ENCODE measurements at regions not wholly inside any gene's neighbourhood (a gene's known extent, or its start where the extent isn't known, plus 50 kb on each side); places are given as distances from the start of the nearest gene placed in this dataset.

- H2AFZ ChIP-seq (ENCODE audit: low read depth, low read length) = no peak overlapping the region
- no peak overlapping the region for H2BK12ac ChIP-seq (ENCODE audit: low read length in 2 of 2)
- no peaks in the 10 kb centered on the region for H3K4me1 ChIP-seq (ENCODE audit: control insufficient read depth, insufficient read depth, low read depth, low read length)
- H3K4ac ChIP-seq (ENCODE audit: low read depth in 1 of 2, low read length in 2 of 2) = no peak overlapping the region
- H3K23ac ChIP-seq (ENCODE audit: low read length in 2 of 2) = no peak overlapping the region
- H3K27me3 ChIP-seq (ENCODE audit: control insufficient read depth in 1 of 2, insufficient read depth in 1 of 2, low read length in 2 of 2) = peaks cover 0 to 32% of the 10 kb centered on the region in 2 experiments
- H3K36me3 ChIP-seq (ENCODE audit: control insufficient read depth in 1 of 2, insufficient read depth in 2 of 2, low read depth in 1 of 2, low read length in 2 of 2) = no peaks in the 10 kb centered on the region
- no peak overlapping the region for H4K8ac ChIP-seq (ENCODE audit: low read length)
- H2AK5ac ChIP-seq (ENCODE audit: low read length, severe bottlenecking) = no peak overlapping the region
- H3K27ac ChIP-seq (ENCODE audit: low read length, poor library complexity, severe bottlenecking) = no peak overlapping the region
- H2BK5ac ChIP-seq (ENCODE audit: low read depth, low read length, poor library complexity, severe bottlenecking) = no peak overlapping the region
- H3K4me2 ChIP-seq (ENCODE audit: low read length, poor library complexity, severe bottlenecking) = no peak overlapping the region
- H3K14ac ChIP-seq (ENCODE audit: low read length in 2 of 2) = no peak overlapping the region
- no peak overlapping the region for H3K9ac ChIP-seq (ENCODE audit: low read length)
- no peak overlapping the region for H3K18ac ChIP-seq (ENCODE audit: low read depth in 1 of 2, low read length in 2 of 2)
- no peak overlapping the region for H2BK15ac ChIP-seq (ENCODE audit: low read depth, poor library complexity, severe bottlenecking)
- WGBS = 78% methylated on average over 15 of the region's 16 CpGs
- no peaks in the 10 kb centered on the region for H3K9me3 ChIP-seq (ENCODE audit: control insufficient read depth, low read length)
- H4K91ac ChIP-seq (ENCODE audit: low read length) = no peak overlapping the region
- H3K79me1 ChIP-seq (replicated peaks; ENCODE audit: low read length, poor library complexity, severe bottlenecking) = no peaks in the 10 kb centered on the region
- DNase-seq = no peak
- no peak overlapping the region for H2BK120ac ChIP-seq (ENCODE audit: low read depth, low read length)
- no peak overlapping the region for H3K4me3 ChIP-seq (ENCODE audit: insufficient read depth in 1 of 2, low read depth in 1 of 2, low read length in 2 of 2)
These were observed 135.3 kb downstream of the CPZ start for GRCh38 chr4:8727546-8728510.

GRCh38 chr4:8727131-8727530, 134.6 kb downstream of the CPZ start:
- no peak overlapping the region for H2AK5ac ChIP-seq (ENCODE audit: low read length, severe bottlenecking)
- no peak overlapping the region for H3K23ac ChIP-seq (ENCODE audit: low read length in 2 of 2)
- no peak overlapping the region for H2BK15ac ChIP-seq (ENCODE audit: low read depth, poor library complexity, severe bottlenecking)
- no peak overlapping the region for H3K18ac ChIP-seq (ENCODE audit: low read depth in 1 of 2, low read length in 2 of 2)
- H2BK12ac ChIP-seq (ENCODE audit: low read length in 2 of 2) = no peak overlapping the region
- H3K36me3 ChIP-seq (ENCODE audit: control insufficient read depth in 1 of 2, insufficient read depth in 2 of 2, low read depth in 1 of 2, low read length in 2 of 2) = no peaks in the 10 kb centered on the region
- H3K4ac ChIP-seq (ENCODE audit: low read depth in 1 of 2, low read length in 2 of 2) = no peak overlapping the region
- H3K14ac ChIP-seq (ENCODE audit: low read length in 2 of 2) = no peak overlapping the region
- H4K8ac ChIP-seq (ENCODE audit: low read length) = no peak overlapping the region
- H3K4me3 ChIP-seq (ENCODE audit: insufficient read depth in 1 of 2, low read depth in 1 of 2, low read length in 2 of 2) = no peak overlapping the region
- WGBS = 76% methylated on average over 12 of the region's 12 CpGs
- no peak overlapping the region for H2BK5ac ChIP-seq (ENCODE audit: low read depth, low read length, poor library complexity, severe bottlenecking)
- no peak overlapping the region for H3K4me2 ChIP-seq (ENCODE audit: low read length, poor library complexity, severe bottlenecking)
- no peaks in the 10 kb centered on the region for H3K79me1 ChIP-seq (replicated peaks; ENCODE audit: low read length, poor library complexity, severe bottlenecking)
- H3K9ac ChIP-seq (ENCODE audit: low read length) = no peak overlapping the region
- no peaks in the 10 kb centered on the region for H3K9me3 ChIP-seq (ENCODE audit: control insufficient read depth, low read length)
- no peak overlapping the region for H4K91ac ChIP-seq (ENCODE audit: low read length)
- H3K27ac ChIP-seq (ENCODE audit: low read length, poor library complexity, severe bottlenecking) = no peak overlapping the region
- peaks cover 0 to 39% of the 10 kb centered on the region in 2 experiments for H3K27me3 ChIP-seq (ENCODE audit: control insufficient read depth in 1 of 2, insufficient read depth in 1 of 2, low read length in 2 of 2)
- H2BK120ac ChIP-seq (ENCODE audit: low read depth, low read length) = no peak overlapping the region
- H2AFZ ChIP-seq (ENCODE audit: low read depth, low read length) = no peak overlapping the region
- DNase-seq = no peak
- no peaks in the 10 kb centered on the region for H3K4me1 ChIP-seq (ENCODE audit: control insufficient read depth, insufficient read depth, low read depth, low read length)

GRCh38 chr4:8726344-8726851, 133.8 kb downstream of the CPZ start:
- Histone ChIP-seq H3K4me3 (ENCODE audit: insufficient read depth in 1 of 2, low read depth in 1 of 2, low read length in 2 of 2) (no peak overlapping the region), H3K27ac (ENCODE audit: low read length, poor library complexity, severe bottlenecking) (no peak overlapping the region), H3K4ac (ENCODE audit: low read depth in 1 of 2, low read length in 2 of 2) (no peak overlapping the region), H3K27me3 (ENCODE audit: control insufficient read depth in 1 of 2, insufficient read depth in 1 of 2, low read length in 2 of 2) (peaks cover 0 to 42% of the 10 kb centered on the region in 2 experiments), H2AFZ (ENCODE audit: low read depth, low read length) (no peak overlapping the region), H3K18ac (ENCODE audit: low read depth in 1 of 2, low read length in 2 of 2) (no peak overlapping the region), H2BK12ac (ENCODE audit: low read length in 2 of 2) (no peak overlapping the region), H3K79me1 (replicated peaks; ENCODE audit: low read length, poor library complexity, severe bottlenecking) (no peaks in the 10 kb centered on the region), H3K14ac (ENCODE audit: low read length in 2 of 2) (no peak overlapping the region), H3K9ac (ENCODE audit: low read length) (no peak overlapping the region), H2BK120ac (ENCODE audit: low read depth, low read length) (no peak overlapping the region), H2AK5ac (ENCODE audit: low read length, severe bottlenecking) (no peak overlapping the region), H2BK5ac (ENCODE audit: low read depth, low read length, poor library complexity, severe bottlenecking) (no peak overlapping the region), H4K91ac (ENCODE audit: low read length) (no peak overlapping the region), H3K9me3 (ENCODE audit: control insufficient read depth, low read length) (no peaks in the 10 kb centered on the region), H3K4me2 (ENCODE audit: low read length, poor library complexity, severe bottlenecking) (no peak overlapping the region), H3K4me1 (ENCODE audit: control insufficient read depth, insufficient read depth, low read depth, low read length) (no peaks in the 10 kb centered on the region), H3K36me3 (ENCODE audit: control insufficient read depth in 1 of 2, insufficient read depth in 2 of 2, low read depth in 1 of 2, low read length in 2 of 2) (no peaks in the 10 kb centered on the region), H4K8ac (ENCODE audit: low read length) (no peak overlapping the region), H2BK15ac (ENCODE audit: low read depth, poor library complexity, severe bottlenecking) (no peak overlapping the region), H3K23ac (ENCODE audit: low read length in 2 of 2) (no peak overlapping the region)
- no peak for DNase-seq
- 60% methylated on average over 9 of the region's 9 CpGs for WGBS

GRCh38 chr4:8725845-8726244, 133.3 kb downstream of the CPZ start:
- H3K79me1 ChIP-seq (replicated peaks; ENCODE audit: low read length, poor library complexity, severe bottlenecking) = no peaks in the 10 kb centered on the region
- H3K14ac ChIP-seq (ENCODE audit: low read length in 2 of 2) = no peak overlapping the region
- no peak overlapping the region for H2AK5ac ChIP-seq (ENCODE audit: low read length, severe bottlenecking)
- 79% methylated on average over 9 of the region's 10 CpGs for WGBS
- no peak overlapping the region for H3K4me2 ChIP-seq (ENCODE audit: low read length, poor library complexity, severe bottlenecking)
- no peaks in the 10 kb centered on the region for H3K9me3 ChIP-seq (ENCODE audit: control insufficient read depth, low read length)
- H3K4me3 ChIP-seq (ENCODE audit: insufficient read depth in 1 of 2, low read depth in 1 of 2, low read length in 2 of 2) = no peak overlapping the region
- no peak overlapping the region for H3K27ac ChIP-seq (ENCODE audit: low read length, poor library complexity, severe bottlenecking)
- no peak overlapping the region for H2BK12ac ChIP-seq (ENCODE audit: low read length in 2 of 2)
- no peak overlapping the region for H2BK15ac ChIP-seq (ENCODE audit: low read depth, poor library complexity, severe bottlenecking)
- H4K8ac ChIP-seq (ENCODE audit: low read length) = no peak overlapping the region
- no peak overlapping the region for H2BK5ac ChIP-seq (ENCODE audit: low read depth, low read length, poor library complexity, severe bottlenecking)
- no peak overlapping the region for H3K23ac ChIP-seq (ENCODE audit: low read length in 2 of 2)
- peaks cover 0 to 42% of the 10 kb centered on the region in 2 experiments for H3K27me3 ChIP-seq (ENCODE audit: control insufficient read depth in 1 of 2, insufficient read depth in 1 of 2, low read length in 2 of 2)
- no peak overlapping the region for H3K9ac ChIP-seq (ENCODE audit: low read length)
- H3K18ac ChIP-seq (ENCODE audit: low read depth in 1 of 2, low read length in 2 of 2) = no peak overlapping the region
- H3K4me1 ChIP-seq (ENCODE audit: control insufficient read depth, insufficient read depth, low read depth, low read length) = no peaks in the 10 kb centered on the region
- no peak overlapping the region for H4K91ac ChIP-seq (ENCODE audit: low read length)
- H3K4ac ChIP-seq (ENCODE audit: low read depth in 1 of 2, low read length in 2 of 2) = no peak overlapping the region
- no peak overlapping the region for H2AFZ ChIP-seq (ENCODE audit: low read depth, low read length)
- no peak for DNase-seq
- no peaks in the 10 kb centered on the region for H3K36me3 ChIP-seq (ENCODE audit: control insufficient read depth in 1 of 2, insufficient read depth in 2 of 2, low read depth in 1 of 2, low read length in 2 of 2)
- H2BK120ac ChIP-seq (ENCODE audit: low read depth, low read length) = no peak overlapping the region

Data from mesenchymal stem cell (in vitro differentiated cells and primary cell).